GM12891 (cell line): ENCODE measurements at regions not wholly inside any gene's neighbourhood (a gene's known extent, or its start where the extent isn't known, plus 50 kb on each side); places are given as distances from the start of the nearest gene placed in this dataset.

ENCODE experiments used
- PAX5 ChIP-seq: IDR thresholded peaks from 2 replicates; pipeline ENCODE4 v1.6.1; 2011; ENCODE audit warnings: low read length, moderate library complexity, mild to moderate bottlenecking; ENCODE audit not compliant: insufficient read depth, severe bottlenecking
- POLR2A ChIP-seq: IDR thresholded peaks from 2 replicates; pipeline ENCODE4 v1.6.1; 2011; ENCODE audit warnings: low read depth, low read length, control low read depth
- POLR2AphosphoS5 ChIP-seq: IDR thresholded peaks from 2 replicates; pipeline ENCODE4 v1.6.1; 2011; ENCODE audit warnings: low read depth, low read length, control low read depth
- POU2F2 ChIP-seq: IDR thresholded peaks from 2 replicates; pipeline ENCODE4 v1.6.1; 2011; ENCODE audit warnings: low read depth, mild to moderate bottlenecking, control low read depth, low read length, moderate library complexity
- SPI1 ChIP-seq: IDR thresholded peaks from 2 replicates; pipeline ENCODE4 v1.6.1; 2011; ENCODE audit warnings: low read depth, low read length, control low read depth
- TAF1 ChIP-seq: IDR thresholded peaks from 2 replicates; pipeline ENCODE4 v1.6.1; 2011; ENCODE audit warnings: low read depth, low read length, control low read depth

DNA sequence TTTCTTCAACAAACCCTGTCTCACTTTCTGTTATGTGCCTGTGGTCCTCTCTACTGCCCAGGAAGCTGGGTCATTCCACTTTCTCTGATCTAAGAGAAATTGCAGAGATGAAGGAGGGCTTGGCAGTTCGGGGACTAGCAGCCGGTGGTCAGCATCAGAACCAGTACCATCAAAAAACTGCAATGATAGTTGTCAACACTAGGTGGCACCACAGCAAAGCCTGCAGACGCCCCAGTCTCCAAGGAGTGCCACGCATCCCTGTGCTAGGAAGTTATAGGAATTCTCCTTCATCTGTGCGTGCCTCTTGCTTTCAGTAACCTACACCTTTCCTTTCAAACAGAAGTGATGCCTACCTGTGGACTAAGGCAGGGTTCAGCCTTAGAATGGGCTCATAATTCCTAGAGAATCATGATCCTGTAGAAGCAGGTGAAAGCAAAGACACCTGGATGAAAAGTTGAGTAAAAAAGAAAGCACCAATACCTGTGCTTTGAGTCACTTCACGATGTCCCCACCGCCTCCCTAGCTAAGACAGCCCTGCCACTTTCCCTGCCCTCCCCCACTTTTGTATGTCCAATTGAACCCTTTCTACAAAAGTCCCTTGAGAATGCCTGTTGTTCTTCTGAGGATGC is 129.2 kb downstream of the ADAMTS1 start:
- TF ChIP-seq POLR2A, result no peak
- no peak for TF ChIP-seq POU2F2
- TF ChIP-seq TAF1, result no peak
- TF ChIP-seq POLR2AphosphoS5, result no peak
- no peak for TF ChIP-seq PAX5
- no peak for TF ChIP-seq SPI1
